HG03280 (cell line): ENCODE measurements at regions not wholly inside any gene's neighbourhood (a gene's known extent, or its start where the extent isn't known, plus 50 kb on each side); places are given as distances from the start of the nearest gene placed in this dataset.

ENCODE experiments used
- ATAC-seq: cut with Tn5 transposase; IDR thresholded peaks from one replicate; pipeline ENCODE4 v1.9.1; 2021; ENCODE audit warnings: mild to moderate bottlenecking, moderate library complexity; ENCODE audit not compliant: unreplicated experiment

GRCh38 chr5:67404256-67405100, 207.9 kb upstream of the CD180 start:
- no peak for ATAC-seq

- ATAC-seq = no peak
These were observed 205.9 kb upstream of the CD180 start for GRCh38 chr5:67402526-67402925.

GRCh38 chr5:67401172-67401571, 204.6 kb upstream of the CD180 start:
- no peak for ATAC-seq

GRCh38 chr5:67400752-67401151, 204.2 kb upstream of the CD180 start:
- no peak for ATAC-seq

GRCh38 chr5:67395790-67396418, 199.3 kb upstream of the CD180 start:
- ATAC-seq = no peak

- no peak for ATAC-seq
These were observed 196.6 kb upstream of the CD180 start for GRCh38 chr5:67393211-67393610.

GRCh38 chr5:67390935-67391334, 194.3 kb upstream of the CD180 start:
- ATAC-seq = no peak

GRCh38 chr5:67383451-67383850, 186.9 kb upstream of the CD180 start:
- ATAC-seq = no peak

GRCh38 chr5:67381236-67381880, 184.8 kb upstream of the CD180 start:
- ATAC-seq = no peak

- no peak for ATAC-seq
These were observed 183.8 kb upstream of the CD180 start for GRCh38 chr5:67380431-67380830.

GRCh38 chr5:67379753-67380152, 183.2 kb upstream of the CD180 start:
- ATAC-seq = no peak

GRCh38 chr5:67378256-67378655, 181.7 kb upstream of the CD180 start:
- no peak for ATAC-seq

- no peak for ATAC-seq
These were observed 181.0 kb upstream of the CD180 start for GRCh38 chr5:67377631-67378030.

- ATAC-seq = no peak
These were observed 179.0 kb upstream of the CD180 start for GRCh38 chr5:67375606-67376005.

GRCh38 chr5:67374378-67374777, 177.8 kb upstream of the CD180 start:
- ATAC-seq = no peak

- ATAC-seq = no peak
These were observed 176.9 kb upstream of the CD180 start for GRCh38 chr5:67373518-67373917.

GRCh38 chr5:67372887-67373286, 176.3 kb upstream of the CD180 start:
- no peak for ATAC-seq

- no peak for ATAC-seq
These were observed 175.3 kb upstream of the CD180 start for GRCh38 chr5:67371924-67372323.

- ATAC-seq = no peak
These were observed 170.2 kb upstream of the CD180 start for GRCh38 chr5:67366691-67367395.

GRCh38 chr5:67366276-67366675, 169.7 kb upstream of the CD180 start:
- ATAC-seq = no peak

- no peak for ATAC-seq
These were observed 167.9 kb upstream of the CD180 start for GRCh38 chr5:67364381-67364970.
